ENCODE measurements at regions not wholly inside any gene's neighbourhood (a gene's known extent, or its start where the extent isn't known, plus 50 kb on each side); places are given as distances from the start of the nearest gene placed in this dataset.

GRCh38 chr2:18055290-18055689 is 176.8 kb downstream of the KCNS3 start:
- CTCF ChIA-PET, result no interaction called here

DNA sequence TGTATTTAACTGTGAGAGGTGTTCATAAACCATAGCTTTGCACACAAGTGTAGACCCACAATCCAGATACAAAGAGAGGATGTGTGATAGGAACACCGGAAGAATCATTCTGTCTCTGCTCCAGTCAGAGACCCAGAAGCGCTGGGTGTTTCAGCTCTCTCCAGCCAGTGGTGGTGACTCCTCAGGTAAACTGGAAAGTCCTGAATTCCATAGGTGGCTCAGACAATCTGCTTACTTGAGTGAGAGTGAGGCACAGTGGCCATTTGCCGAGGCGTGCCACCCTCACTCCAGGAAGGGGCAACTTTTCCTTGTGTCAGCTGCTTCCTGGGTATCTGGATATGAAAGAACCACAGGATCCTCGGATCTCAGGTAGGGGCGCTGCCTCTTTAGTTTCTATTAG is 171.5 kb downstream of the KCNS3 start:
- Histone ChIP-seq H3K9me3 (ENCODE audit: control insufficient read depth, insufficient read depth, low read depth, low read length) (no peaks in the 10 kb centered on the region), H3K36me3 (ENCODE audit: control insufficient read depth in 2 of 2, insufficient read depth in 1 of 2, low read length in 2 of 2) (no peaks in the 10 kb centered on the region), H3K4me3 (ENCODE audit: low read depth, low read length) (no peak overlapping the region), H3K4me1 (ENCODE audit: control insufficient read depth, insufficient read depth, low read length) (no peaks in the 10 kb centered on the region), H3K27ac (ENCODE audit: extremely low read depth, low read depth, low read length) (no peak overlapping the region)
- ChIA-PET POLR2A (no interaction called here), CTCF (no interaction called here)
- TF ChIP-seq REPIN1 (tag by site-specific recombination; IDR thresholded peaks at IDR 0.05; ENCODE audit: low read depth) (no peak), ZNF24 (tag by site-specific recombination; IDR thresholded peaks at IDR 0.05) (no peak), ELK4 (IDR thresholded peaks at IDR 0.05; ENCODE audit: borderline replicate concordance, low read depth, low read length) (no peak), ZNF223 (tag by site-specific recombination; IDR thresholded peaks at IDR 0.05) (no peak), SCRT1 (tag by site-specific recombination; IDR thresholded peaks at IDR 0.05; ENCODE audit: borderline replicate concordance) (no peak), ZBTB17 (tag by site-specific recombination; IDR thresholded peaks at IDR 0.05) (no peak), ZNF433 (tag by site-specific recombination; IDR thresholded peaks at IDR 0.05; ENCODE audit: low read depth) (no peak), ZNF530 (tag by site-specific recombination; IDR thresholded peaks at IDR 0.05; ENCODE audit: low read depth) (no peak), GLIS2 (tag by site-specific recombination; IDR thresholded peaks at IDR 0.05) (no peak)

More at GRCh38 chr2:18055290-18055689, 176.8 kb downstream of the KCNS3 start:
- H3K4me3 ChIP-seq (ENCODE audit: low read depth, low read length), result no peak overlapping the region
- no peaks in the 10 kb centered on the region for H3K4me1 ChIP-seq (ENCODE audit: control insufficient read depth, insufficient read depth, low read length)
- no peaks in the 10 kb centered on the region for H3K9me3 ChIP-seq (ENCODE audit: control insufficient read depth, insufficient read depth, low read depth, low read length)
- H3K36me3 ChIP-seq (ENCODE audit: control insufficient read depth in 2 of 2, insufficient read depth in 1 of 2, low read length in 2 of 2), result no peaks in the 10 kb centered on the region
- TF ChIP-seq ZNF544 (tag by site-specific recombination; IDR thresholded peaks at IDR 0.05) (no peak), HOXC10 (CRISPR knock-in tag; IDR thresholded peaks at IDR 0.05) (no peak), KLF8 (tag by site-specific recombination; IDR thresholded peaks at IDR 0.05) (no peak), ZNF473 (tag by site-specific recombination; IDR thresholded peaks at IDR 0.05) (no peak), ZNF792 (tag by site-specific recombination; IDR thresholded peaks at IDR 0.05) (no peak), ZNF518A (tag by site-specific recombination; conservative IDR thresholded peaks at IDR 0.05; ENCODE audit: low read depth) (no peak), ZNF223 (tag by site-specific recombination; IDR thresholded peaks at IDR 0.05) (no peak), ZFP37 (tag by site-specific recombination; IDR thresholded peaks at IDR 0.05) (no peak), ELK4 (IDR thresholded peaks at IDR 0.05; ENCODE audit: borderline replicate concordance, low read depth, low read length) (no peak)
- POLR2A ChIA-PET, result no interaction called here
- H3K27ac ChIP-seq (ENCODE audit: extremely low read depth, low read depth, low read length), result no peak overlapping the region

Measured in HEK293 (cell line).